ENCODE measurements at regions not wholly inside any gene's neighbourhood (a gene's known extent, or its start where the extent isn't known, plus 50 kb on each side); places are given as distances from the start of the nearest gene placed in this dataset.

DNA sequence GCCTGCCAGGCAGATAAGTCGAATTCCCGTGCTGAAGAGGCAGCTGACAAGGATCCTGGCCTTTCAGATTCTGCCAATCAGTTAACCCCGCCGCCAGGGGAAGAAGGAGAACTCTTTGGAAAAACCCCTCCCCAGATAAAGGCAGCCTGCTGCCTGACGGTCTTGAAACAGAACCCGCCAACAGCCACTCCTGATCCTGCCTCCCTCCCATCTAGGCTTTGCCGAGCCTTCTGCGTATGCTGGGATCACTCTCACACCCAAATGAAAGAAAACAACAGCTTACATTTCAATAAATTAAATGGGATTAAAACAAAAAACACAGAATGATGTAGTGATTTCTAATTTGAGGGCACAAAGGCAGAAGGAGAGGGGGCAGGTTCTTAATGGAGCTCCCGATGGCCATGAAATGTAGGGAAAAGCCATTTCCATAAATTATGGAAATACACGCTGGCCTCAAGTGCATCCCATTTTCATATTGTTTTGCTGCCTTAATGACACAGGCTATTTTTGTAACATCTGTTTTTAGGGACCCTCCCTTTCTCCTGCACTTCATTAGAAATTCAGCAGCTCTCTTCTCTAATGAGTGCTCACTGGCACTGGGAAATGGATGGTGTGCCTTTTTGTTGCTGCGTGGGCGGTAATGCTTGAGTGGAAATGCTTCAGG lies 319.1 kb downstream of the MED10 start:
- TF ChIP-seq, protein P1, sequence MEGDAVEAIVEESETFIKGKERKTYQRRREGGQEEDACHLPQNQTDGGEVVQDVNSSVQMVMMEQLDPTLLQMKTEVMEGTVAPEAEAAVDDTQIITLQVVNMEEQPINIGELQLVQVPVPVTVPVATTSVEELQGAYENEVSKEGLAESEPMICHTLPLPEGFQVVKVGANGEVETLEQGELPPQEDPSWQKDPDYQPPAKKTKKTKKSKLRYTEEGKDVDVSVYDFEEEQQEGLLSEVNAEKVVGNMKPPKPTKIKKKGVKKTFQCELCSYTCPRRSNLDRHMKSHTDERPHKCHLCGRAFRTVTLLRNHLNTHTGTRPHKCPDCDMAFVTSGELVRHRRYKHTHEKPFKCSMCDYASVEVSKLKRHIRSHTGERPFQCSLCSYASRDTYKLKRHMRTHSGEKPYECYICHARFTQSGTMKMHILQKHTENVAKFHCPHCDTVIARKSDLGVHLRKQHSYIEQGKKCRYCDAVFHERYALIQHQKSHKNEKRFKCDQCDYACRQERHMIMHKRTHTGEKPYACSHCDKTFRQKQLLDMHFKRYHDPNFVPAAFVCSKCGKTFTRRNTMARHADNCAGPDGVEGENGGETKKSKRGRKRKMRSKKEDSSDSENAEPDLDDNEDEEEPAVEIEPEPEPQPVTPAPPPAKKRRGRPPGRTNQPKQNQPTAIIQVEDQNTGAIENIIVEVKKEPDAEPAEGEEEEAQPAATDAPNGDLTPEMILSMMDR (conservative IDR thresholded peaks at IDR 0.05 in 1 of 2, IDR thresholded peaks at IDR 0.05 in 1 of 2; ENCODE audit: low read depth in 1 of 2, low read length in 2 of 2), result no peak
- TF ChIP-seq EZH2 (IDR thresholded peaks at IDR 0.05; ENCODE audit: low read length, missing control alignments), result no peak

All from fibroblast of lung (primary cell).